LNCAP (cell line): ENCODE measurements at regions not wholly inside any gene's neighbourhood (a gene's known extent, or its start where the extent isn't known, plus 50 kb on each side); places are given as distances from the start of the nearest gene placed in this dataset.

Experiments
- CTCF ChIP-seq: fragments of 450-650 bp; IDR thresholded peaks from 2 replicates; pipeline ENCODE4 v1.5.1; 2017; ENCODE audit warnings: mild to moderate bottlenecking

DNA sequence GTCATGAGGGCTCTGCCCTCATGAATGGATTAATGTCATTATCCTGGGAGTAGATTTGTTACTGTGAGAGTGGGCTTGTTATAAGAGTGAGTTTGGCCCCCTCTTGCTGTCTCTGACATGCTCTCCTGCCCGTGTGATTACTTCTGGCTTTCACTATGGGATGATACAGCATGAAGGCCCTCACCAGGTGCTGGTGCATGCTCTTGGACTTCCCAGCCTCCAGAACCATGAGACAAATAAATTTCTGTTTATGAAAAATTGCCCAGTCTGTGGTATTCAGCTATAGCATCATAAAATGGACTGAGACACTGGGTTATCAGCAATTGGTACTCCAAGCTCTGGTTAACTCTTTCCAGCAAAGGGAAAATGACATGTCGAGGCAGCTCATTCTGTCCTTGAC lies 76.2 kb upstream of the MAP3K7 start:
- no peak for TF ChIP-seq CTCF

DNA sequence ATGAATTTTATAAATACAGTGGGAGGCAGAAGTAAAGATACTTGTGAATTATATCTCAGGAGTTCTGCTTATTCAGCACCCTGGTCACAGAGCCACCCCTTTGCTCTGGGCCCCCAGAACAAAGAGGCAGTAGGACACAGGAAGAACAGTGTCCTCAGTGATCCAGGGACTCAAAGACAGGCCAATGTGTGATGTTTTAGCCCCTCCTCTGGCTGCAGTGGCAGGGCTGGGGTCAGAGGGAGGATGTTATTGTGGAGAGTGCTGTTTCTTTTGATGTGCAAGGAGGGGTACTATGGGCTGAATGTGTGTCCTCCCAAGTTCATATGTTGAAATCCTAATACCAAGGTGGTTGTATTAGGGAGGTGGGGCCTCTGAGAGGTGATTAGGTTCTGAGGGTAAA lies 74.1 kb upstream of the MAP3K7 start:
- no peak for TF ChIP-seq CTCF

DNA sequence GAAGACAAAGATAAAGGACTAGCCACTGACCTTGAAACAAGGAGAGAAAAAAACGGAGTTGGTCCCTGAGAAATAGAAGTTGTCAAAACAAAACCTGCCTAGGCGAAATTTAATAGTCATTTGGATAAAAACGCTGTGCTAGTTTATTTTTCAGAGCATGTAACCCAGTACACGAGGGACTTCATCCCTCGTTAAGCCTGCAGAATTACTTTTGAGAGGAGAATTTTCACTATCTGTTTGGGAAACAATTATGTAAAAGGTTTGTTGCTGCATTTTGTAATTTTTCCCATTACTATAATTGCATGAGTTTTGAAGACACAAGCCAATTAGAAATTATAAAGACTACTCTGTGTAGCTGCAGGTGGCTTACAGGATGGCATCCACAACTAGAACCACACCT lies 71.6 kb upstream of the MAP3K7 start:
- no peak for TF ChIP-seq CTCF

- no peak for TF ChIP-seq CTCF
These were observed 69.5 kb upstream of the MAP3K7 start for GRCh38 chr6:90656325-90656724.

GRCh38 chr6:90654806-90655205 lies 67.9 kb upstream of the MAP3K7 start:
- no peak for TF ChIP-seq CTCF

DNA sequence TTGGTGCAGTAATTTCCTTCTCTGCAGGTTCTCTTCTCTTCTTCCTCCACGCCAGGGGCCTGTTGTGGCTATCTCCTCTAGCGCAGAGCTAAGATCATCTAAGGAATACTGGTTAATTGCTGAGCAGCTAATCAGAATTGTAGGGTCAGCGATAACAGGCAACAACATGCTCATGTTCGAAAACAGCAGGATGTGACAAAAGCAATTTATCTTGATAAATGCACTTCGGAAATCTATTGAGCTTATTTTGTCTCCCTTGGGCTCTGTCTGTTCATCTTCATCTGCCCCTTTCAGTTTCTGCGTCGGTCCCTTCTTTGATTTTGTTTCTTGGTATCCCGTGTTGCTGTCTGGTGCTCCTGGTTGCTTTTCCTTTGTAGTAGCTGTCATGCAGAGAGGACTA lies 67.3 kb upstream of the MAP3K7 start:
- TF ChIP-seq CTCF = no peak

DNA sequence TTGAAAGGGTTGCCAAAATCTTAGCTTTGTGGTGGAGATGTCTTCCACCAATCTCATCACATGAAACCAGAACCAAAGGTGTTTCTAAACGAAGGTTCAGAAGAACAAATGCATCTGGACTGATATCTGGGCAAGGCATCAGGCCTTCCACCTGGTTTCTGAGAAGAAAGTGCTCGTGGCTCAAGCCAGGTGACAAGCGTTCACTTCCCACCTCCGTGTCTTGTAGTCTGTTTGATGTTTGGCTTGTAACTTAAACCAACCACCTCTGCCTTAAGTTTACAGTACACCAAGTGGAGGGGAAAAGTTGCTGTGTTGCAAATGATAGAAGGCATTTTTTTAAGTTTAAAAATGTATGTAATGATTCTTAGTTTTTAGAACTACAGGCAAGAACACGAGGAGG lies 66.9 kb upstream of the MAP3K7 start:
- TF ChIP-seq CTCF = no peak

GRCh38 chr6:90650041-90650940 lies 63.4 kb upstream of the MAP3K7 start:
- no peak for TF ChIP-seq CTCF
